ENCODE measurements at regions not wholly inside any gene's neighbourhood (a gene's known extent, or its start where the extent isn't known, plus 50 kb on each side); places are given as distances from the start of the nearest gene placed in this dataset.

DNA sequence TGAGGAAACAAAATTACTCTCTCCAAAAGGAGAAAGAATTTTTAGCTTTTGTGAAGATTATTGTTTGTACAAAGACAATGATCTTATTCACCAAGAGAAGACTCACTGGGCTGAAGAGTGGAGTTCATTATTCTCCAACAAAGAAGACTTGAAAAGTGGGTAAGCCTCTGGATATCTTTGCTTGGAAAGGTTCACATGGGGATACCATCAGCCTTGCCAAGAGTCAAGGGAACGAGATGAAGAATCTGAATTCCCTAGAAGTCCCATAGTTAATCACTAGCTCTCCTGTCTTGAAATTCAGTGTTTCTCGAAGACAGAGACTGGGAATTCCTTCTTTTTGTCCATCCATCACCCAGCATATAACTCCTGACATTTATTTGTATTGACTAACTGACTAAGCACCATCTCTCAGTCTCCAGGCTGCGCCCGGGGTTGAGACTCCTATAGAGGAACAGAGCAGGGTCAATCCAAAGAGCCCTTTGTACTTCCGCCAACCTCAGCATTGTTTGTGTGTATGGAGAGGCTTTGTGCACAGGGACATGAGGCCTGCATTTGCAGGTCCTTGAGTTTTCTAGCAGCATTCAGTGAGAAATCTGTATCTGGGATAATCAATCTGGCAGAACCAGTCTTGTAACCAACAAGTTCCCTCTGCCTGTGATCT, 461.9 kb downstream of the KIF16B start:
- TF ChIP-seq, protein P1, sequence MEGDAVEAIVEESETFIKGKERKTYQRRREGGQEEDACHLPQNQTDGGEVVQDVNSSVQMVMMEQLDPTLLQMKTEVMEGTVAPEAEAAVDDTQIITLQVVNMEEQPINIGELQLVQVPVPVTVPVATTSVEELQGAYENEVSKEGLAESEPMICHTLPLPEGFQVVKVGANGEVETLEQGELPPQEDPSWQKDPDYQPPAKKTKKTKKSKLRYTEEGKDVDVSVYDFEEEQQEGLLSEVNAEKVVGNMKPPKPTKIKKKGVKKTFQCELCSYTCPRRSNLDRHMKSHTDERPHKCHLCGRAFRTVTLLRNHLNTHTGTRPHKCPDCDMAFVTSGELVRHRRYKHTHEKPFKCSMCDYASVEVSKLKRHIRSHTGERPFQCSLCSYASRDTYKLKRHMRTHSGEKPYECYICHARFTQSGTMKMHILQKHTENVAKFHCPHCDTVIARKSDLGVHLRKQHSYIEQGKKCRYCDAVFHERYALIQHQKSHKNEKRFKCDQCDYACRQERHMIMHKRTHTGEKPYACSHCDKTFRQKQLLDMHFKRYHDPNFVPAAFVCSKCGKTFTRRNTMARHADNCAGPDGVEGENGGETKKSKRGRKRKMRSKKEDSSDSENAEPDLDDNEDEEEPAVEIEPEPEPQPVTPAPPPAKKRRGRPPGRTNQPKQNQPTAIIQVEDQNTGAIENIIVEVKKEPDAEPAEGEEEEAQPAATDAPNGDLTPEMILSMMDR (IDR thresholded peaks at IDR 0.05; ENCODE audit: borderline replicate concordance, extremely low read depth, low read length, poor library complexity, severe bottlenecking), result no peak
- TF ChIP-seq EZH2 (IDR thresholded peaks at IDR 0.05; ENCODE audit: borderline replicate concordance, low read depth, low read length, severe bottlenecking), result no peak
